GM12878 (cell line): ENCODE measurements at regions not wholly inside any gene's neighbourhood (a gene's known extent, or its start where the extent isn't known, plus 50 kb on each side); places are given as distances from the start of the nearest gene placed in this dataset.

Source experiments
- ATAC-seq: fragments of 200-7000 bp; cut with Tn5 transposase; 3 replicates; pipeline ENCODE4 v1.9.1; 2020; ENCODE audit warnings: mild to moderate bottlenecking, moderate library complexity
- BruUV-seq: library from RNA; stranded (reverse); fragments of 400-500 nt; replicated peaks from 2 replicates; lab custom pipeline; 2021; lab: Mats Ljungman, UMichigan
- CTCF ChIA-PET: fragments of 300-600 bp; sonication (Branson Sonifier 250); formaldehyde crosslinking; extraction: SDS; loops from one replicate; lab custom pipeline; 2021; ENCODE audit warnings: inconsistent platforms; lab: Yijun Ruan, JAX
- POLR2A ChIA-PET: fragments of 350-600 bp; formaldehyde crosslinking; extraction: SDS; loops from one replicate; lab custom pipeline; 2021; ENCODE audit warnings: inconsistent platforms; lab: Charles Lee
- RAD21 ChIA-PET: fragments of 300-600 bp; sonication (Branson Sonifier 250); formaldehyde crosslinking; loops from one replicate; lab custom pipeline; 2023; ENCODE audit warnings: antibody characterized with exemption; ENCODE audit not compliant: unreplicated experiment; lab: Charles Lee
- SMC1A ChIA-PET: fragments of 300-600 bp; sonication (Branson Sonifier 250); formaldehyde crosslinking; loops from one replicate; lab custom pipeline; 2023; ENCODE audit not compliant: unreplicated experiment, uncharacterized antibody; lab: Charles Lee
- DNase-seq: peaks from one replicate; pipeline ENCODE4 v3.0.0-alpha.2; 2011; ENCODE audit warnings: low read depth, low spot score
- FAIRE-seq: peaks from 3 replicates; lab custom pipeline; 2011; peaks lifted over from hg19 to GRCh38; lab: Jason Lieb, UNC
- H2AFZ ChIP-seq: 2 replicates; pipeline ENCODE4 v1.6.0; 2011; ENCODE audit warnings: low read depth, low read length, control low read depth; ENCODE audit not compliant: control insufficient read depth
- H3K27ac ChIP-seq: 2 replicates; pipeline ENCODE4 v1.5.1; 2011; ENCODE audit warnings: control low read depth; ENCODE audit not compliant: control insufficient read depth, insufficient read depth
- H3K27me3 ChIP-seq, 2 experiments: replicated peaks in 1 of 2; 2 replicates each; pipeline versions ENCODE4 v1.6.0 to v1.6.1; 2011; ENCODE audit warnings: low read length in 1 of 2; ENCODE audit not compliant: control insufficient read depth in 2 of 2, insufficient read depth in 2 of 2
- H3K36me3 ChIP-seq, 2 experiments: 2 replicates each; pipeline ENCODE4 v1.5.1; 2011; ENCODE audit warnings: low read length in 1 of 2; ENCODE audit not compliant: control insufficient read depth in 2 of 2, insufficient read depth in 2 of 2
- H3K4me1 ChIP-seq: 2 replicates; pipeline ENCODE4 v1.6.1; 2011; ENCODE audit warnings: mild to moderate bottlenecking, low read length, moderate library complexity, mixed read lengths; ENCODE audit not compliant: control insufficient read depth, insufficient read depth
- H3K4me2 ChIP-seq: 2 replicates; pipeline ENCODE4 v1.6.0; 2011; ENCODE audit warnings: control low read depth; ENCODE audit not compliant: control insufficient read depth, insufficient read depth
- H3K4me3 ChIP-seq: fragments of 200-600 bp; sonication (generic); 2 replicates; pipeline ENCODE4 v1.5.1; 2016
- H3K79me2 ChIP-seq: 2 replicates; pipeline ENCODE4 v1.6.0; 2011; ENCODE audit warnings: low read length; ENCODE audit not compliant: control insufficient read depth, insufficient read depth
- H3K9ac ChIP-seq: 2 replicates; pipeline ENCODE4 v1.8.0; 2011; ENCODE audit warnings: low read length, control low read depth, mixed read lengths; ENCODE audit not compliant: control insufficient read depth, insufficient read depth
- H3K9me3 ChIP-seq: replicated peaks from 3 replicates; pipeline ENCODE4 v1.5.1; 2011; ENCODE audit warnings: mild to moderate bottlenecking, low read length; ENCODE audit not compliant: control insufficient read depth, insufficient read depth
- H4K20me1 ChIP-seq: 2 replicates; pipeline ENCODE4 v1.6.0; 2011; ENCODE audit not compliant: control insufficient read depth, insufficient read depth
- E2F8 ChIP-seq: fragments of 450-650 bp; IDR thresholded peaks from 2 replicates; pipeline ENCODE4 v1.6.1; 2018; ENCODE audit warnings: mild to moderate bottlenecking, low read depth, moderate library complexity; ENCODE audit not compliant: partially characterized antibody
- E4F1 ChIP-seq: fragments of 450-650 bp; IDR thresholded peaks from 2 replicates; pipeline ENCODE4 v1.6.1; 2018; ENCODE audit warnings: borderline replicate concordance, mild to moderate bottlenecking; ENCODE audit not compliant: partially characterized antibody
- FOXM1 ChIP-seq: IDR thresholded peaks from 2 replicates; pipeline ENCODE4 v1.6.1; 2012; ENCODE audit warnings: low read depth, mild to moderate bottlenecking, inconsistent platforms, low read length, moderate library complexity
- HDAC2 ChIP-seq: fragments of 200-600 bp; sonication (generic); IDR thresholded peaks from 2 replicates; pipeline ENCODE4 v1.6.1; 2017
- POLR2AphosphoS2 ChIP-seq: IDR thresholded peaks from 2 replicates; pipeline ENCODE4 v1.6.1; 2011; ENCODE audit warnings: low read depth, mild to moderate bottlenecking, low read length, improper control_type of control experiment, moderate library complexity
- RAD51 ChIP-seq: fragments of 450-650 bp; IDR thresholded peaks from 2 replicates; pipeline ENCODE4 v1.6.1; 2016; ENCODE audit warnings: moderate library complexity, mild to moderate bottlenecking, inconsistent platforms
- SUPT20H ChIP-seq: IDR thresholded peaks from 2 replicates; pipeline ENCODE4 v1.6.1; 2011; ENCODE audit warnings: low read depth, mild to moderate bottlenecking, low read length, moderate library complexity, borderline replicate concordance; ENCODE audit not compliant: control insufficient read depth
- ZZZ3 ChIP-seq: IDR thresholded peaks from 2 replicates; pipeline ENCODE4 v1.6.1; 2011; ENCODE audit warnings: low read depth; ENCODE audit not compliant: control insufficient read depth, insufficient read length
- WGBS: methylation state at CpG from one replicate; pipeline ENCODE4 v1.1.6; 2016; ENCODE audit warnings: low lambda C conversion rate; ENCODE audit not compliant: insufficient replicate concordance, insufficient coverage; ENCODE audit errors: missing lambda C conversion rate; 5-methylcytosine and 5-hydroxymethylcytosine counted together
- in situ Hi-C: fragments of 300-500 bp; cut with MboI; formaldehyde crosslinking; loops from 9 replicates; pipeline ENCODE4 v1.14.3; 2018; ENCODE audit warnings: mixed read lengths
- intact Hi-C: fragments of 100-400 bp; cut with micrococcal nuclease; formaldehyde crosslinking; loops from one replicate; pipeline ENCODE4 v1.14.2; 2022; ENCODE audit not compliant: unreplicated experiment

DNA sequence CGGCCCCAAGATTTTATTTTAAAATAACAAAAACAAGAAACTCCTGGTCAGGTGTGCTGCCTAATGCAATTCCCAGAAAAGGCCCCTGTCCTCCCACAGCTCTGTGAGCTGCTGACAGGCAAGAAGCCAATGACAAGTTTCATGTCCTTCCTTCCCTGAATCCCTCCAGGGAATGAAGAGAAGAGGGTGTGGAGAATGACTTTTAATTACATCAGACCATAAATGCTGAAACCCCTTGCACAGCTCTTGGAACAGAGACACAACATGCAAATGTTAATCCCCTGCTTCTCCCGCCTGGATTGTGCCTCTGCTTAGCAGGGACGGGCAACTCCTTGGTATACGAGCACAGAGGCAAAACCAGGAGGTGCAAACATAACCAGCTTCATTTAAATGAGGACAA is 228.1 kb upstream of the CAMK1G start:
- H3K9me3 ChIP-seq: no peaks in the 10 kb centered on the region
- no peaks in the 10 kb centered on the region for H4K20me1 ChIP-seq
- H3K27ac ChIP-seq: no peak overlapping the region
- H2AFZ ChIP-seq: no peak overlapping the region
- no peak overlapping the region for H3K9ac ChIP-seq
- H3K79me2 ChIP-seq: no peaks in the 10 kb centered on the region
- no peak overlapping the region for H3K4me3 ChIP-seq
- intact Hi-C loops: loop anchor here (2.0 kb wide), 1 partner anchor 153 kb away; no protein-coding TSS in a partner anchor
- BruUV-seq: no TSS peak
- no peaks in the 10 kb centered on the region for H3K36me3 ChIP-seq
- ChIA-PET CTCF (interaction anchor here (0.7 to 3.9 kb wide), 10 partner anchors 9 to 211 kb away, joined by 3 to 20 read pairs (median 6); no protein-coding TSS in a partner anchor), SMC1A (interaction anchor here (0.9 to 1.9 kb wide), 6 partner anchors 15 to 157 kb away, joined by 3 to 5 read pairs (median 3); no protein-coding TSS in a partner anchor), POLR2A (no interaction called here)
- H3K4me1 ChIP-seq: no peaks in the 10 kb centered on the region
- no peaks in the 10 kb centered on the region; a peak in 1 of 4 replicates for H3K27me3 ChIP-seq
- 22% methylated on average over 4 of the region's 4 CpGs for WGBS
- no peak for ATAC-seq
- H3K4me2 ChIP-seq: no peak overlapping the region
- DNase-seq: no peak
- TF ChIP-seq FOXM1: no peak
- TF ChIP-seq SUPT20H: no peak
- TF ChIP-seq RAD51: no peak
- no peak for TF ChIP-seq E2F8
- TF ChIP-seq POLR2AphosphoS2: no peak
- no peak for TF ChIP-seq HDAC2
- TF ChIP-seq ZZZ3: no peak
- no peak for TF ChIP-seq E4F1
- TF ChIP-seq, all 136 proteins: peak for 0
- no peak for FAIRE-seq
- RAD21 ChIA-PET: interaction anchor here (0.6 kb wide), 1 partner anchor 51 kb away, joined by 3 read pairs; no protein-coding TSS in a partner anchor
- in situ Hi-C loops: no loop called here
